IPS DF 19.7 (cell line): ENCODE measurements at regions not wholly inside any gene's neighbourhood (a gene's known extent, or its start where the extent isn't known, plus 50 kb on each side); places are given as distances from the start of the nearest gene placed in this dataset.
"Not testable (repeated sequence)": the region's sequence is repeated elsewhere in the genome, so short reads cannot be mapped to it uniquely, and the experiment has no call there.

Experiments used
- DNase-seq: peaks from one replicate; pipeline ENCODE4 v3.0.0-alpha.2; 2013; ENCODE audit warnings: low read depth, low spot score

GRCh38 chr6:40693768-40694167 lies 106.6 kb upstream of the LRFN2 start:
- DNase-seq, result no peak

GRCh38 chr6:40692337-40692736 lies 105.2 kb upstream of the LRFN2 start:
- DNase-seq, result no peak

- no peak for DNase-seq
These were observed 102.0 kb upstream of the LRFN2 start for GRCh38 chr6:40689185-40689584.

GRCh38 chr6:40688214-40688761 lies 101.1 kb upstream of the LRFN2 start:
- DNase-seq, result no peak

GRCh38 chr6:40685862-40686261 lies 98.7 kb upstream of the LRFN2 start:
- DNase-seq, result no peak

- no peak for DNase-seq
These were observed 94.5 kb upstream of the LRFN2 start for GRCh38 chr6:40681622-40682021.

- no peak for DNase-seq
These were observed 91.8 kb upstream of the LRFN2 start for GRCh38 chr6:40678941-40679340.

- no peak for DNase-seq
These were observed 87.0 kb upstream of the LRFN2 start for GRCh38 chr6:40674170-40674569.

- no peak for DNase-seq
These were observed 84.9 kb upstream of the LRFN2 start for GRCh38 chr6:40672087-40672486.

GRCh38 chr6:40671694-40672050 lies 84.5 kb upstream of the LRFN2 start:
- no peak for DNase-seq

GRCh38 chr6:40671001-40671693 lies 84.0 kb upstream of the LRFN2 start:
- DNase-seq, result no peak

- no peak for DNase-seq
These were observed 82.2 kb upstream of the LRFN2 start for GRCh38 chr6:40669343-40669742.

GRCh38 chr6:40668203-40668602 lies 81.0 kb upstream of the LRFN2 start:
- no peak for DNase-seq

- DNase-seq, result no peak
These were observed 79.4 kb upstream of the LRFN2 start for GRCh38 chr6:40666530-40666929.

GRCh38 chr6:40661726-40662125 lies 74.6 kb upstream of the LRFN2 start:
- no peak for DNase-seq

- not testable (repeated sequence) for DNase-seq
These were observed 69.6 kb upstream of the LRFN2 start for GRCh38 chr6:40656772-40657171.

GRCh38 chr6:40654828-40655227 lies 67.7 kb upstream of the LRFN2 start:
- no peak for DNase-seq

- DNase-seq, result no peak
These were observed 57.9 kb upstream of the LRFN2 start for GRCh38 chr6:40645043-40645442.

- DNase-seq, result no peak
These were observed 55.7 kb upstream of the LRFN2 start for GRCh38 chr6:40642837-40643236.

- DNase-seq, result no peak
These were observed 55.0 kb upstream of the LRFN2 start for GRCh38 chr6:40642190-40642589.

- no peak for DNase-seq
These were observed 53.5 kb upstream of the LRFN2 start for GRCh38 chr6:40640599-40641227.
